ENCODE measurements at regions not wholly inside any gene's neighbourhood (a gene's known extent, or its start where the extent isn't known, plus 50 kb on each side); places are given as distances from the start of the nearest gene placed in this dataset.

- H3K4me1 ChIP-seq (ENCODE audit: control insufficient read depth, insufficient read depth, low read length), result no peaks in the 10 kb centered on the region
- no peak overlapping the region for H2AFZ ChIP-seq (ENCODE audit: control insufficient read depth, low read depth, low read length)
- H3K9ac ChIP-seq (ENCODE audit: control insufficient read depth, insufficient read depth, low read length), result no peak overlapping the region
- no peaks in the 10 kb centered on the region; a peak in 1 of 4 replicates for H3K27me3 ChIP-seq (replicated peaks in 1 of 2; ENCODE audit: control insufficient read depth in 2 of 2, insufficient read depth in 2 of 2, low read length in 1 of 2)
- ChIA-PET RAD21 (ENCODE audit: unreplicated experiment) (no interaction called here), SMC1A (ENCODE audit: uncharacterized antibody, unreplicated experiment) (no interaction called here), CTCF (no interaction called here), POLR2A (no interaction called here)
- H3K4me2 ChIP-seq (ENCODE audit: control insufficient read depth, insufficient read depth), result no peak overlapping the region
- ATAC-seq, result no peak
- FAIRE-seq, result no peak
- no peaks in the 10 kb centered on the region for H3K79me2 ChIP-seq (ENCODE audit: control insufficient read depth, insufficient read depth, low read length)
- intact Hi-C loops (cut with micrococcal nuclease; ENCODE audit: unreplicated experiment) (no loop called here), in situ Hi-C loops (cut with MboI) (no loop called here)
- TF ChIP-seq YY1 (IDR thresholded peaks at IDR 0.05; ENCODE audit: low read depth, low read length) (no peak), USF2 (IDR thresholded peaks at IDR 0.05; ENCODE audit: borderline replicate concordance, low read depth, low read length) (no peak), IKZF2 (IDR thresholded peaks at IDR 0.05) (no peak), SKIL (IDR thresholded peaks at IDR 0.05; ENCODE audit: low read depth, poor library complexity, severe bottlenecking) (no peak), SMAD1 (IDR thresholded peaks at IDR 0.05; ENCODE audit: low read depth, partially characterized antibody) (no peak), ZNF622 (IDR thresholded peaks at IDR 0.05) (no peak), NFXL1 (IDR thresholded peaks at IDR 0.05; ENCODE audit: borderline replicate concordance) (no peak), ZNF274 (IDR thresholded peaks at IDR 0.05; ENCODE audit: insufficient read depth, insufficient read length) (no peak), TCF12 (IDR thresholded peaks at IDR 0.05; ENCODE audit: low read depth, low read length) (no peak), YBX1 (IDR thresholded peaks at IDR 0.05) (no peak), DPF2 (IDR thresholded peaks at IDR 0.05) (no peak)
- TF ChIP-seq, protein P1, sequence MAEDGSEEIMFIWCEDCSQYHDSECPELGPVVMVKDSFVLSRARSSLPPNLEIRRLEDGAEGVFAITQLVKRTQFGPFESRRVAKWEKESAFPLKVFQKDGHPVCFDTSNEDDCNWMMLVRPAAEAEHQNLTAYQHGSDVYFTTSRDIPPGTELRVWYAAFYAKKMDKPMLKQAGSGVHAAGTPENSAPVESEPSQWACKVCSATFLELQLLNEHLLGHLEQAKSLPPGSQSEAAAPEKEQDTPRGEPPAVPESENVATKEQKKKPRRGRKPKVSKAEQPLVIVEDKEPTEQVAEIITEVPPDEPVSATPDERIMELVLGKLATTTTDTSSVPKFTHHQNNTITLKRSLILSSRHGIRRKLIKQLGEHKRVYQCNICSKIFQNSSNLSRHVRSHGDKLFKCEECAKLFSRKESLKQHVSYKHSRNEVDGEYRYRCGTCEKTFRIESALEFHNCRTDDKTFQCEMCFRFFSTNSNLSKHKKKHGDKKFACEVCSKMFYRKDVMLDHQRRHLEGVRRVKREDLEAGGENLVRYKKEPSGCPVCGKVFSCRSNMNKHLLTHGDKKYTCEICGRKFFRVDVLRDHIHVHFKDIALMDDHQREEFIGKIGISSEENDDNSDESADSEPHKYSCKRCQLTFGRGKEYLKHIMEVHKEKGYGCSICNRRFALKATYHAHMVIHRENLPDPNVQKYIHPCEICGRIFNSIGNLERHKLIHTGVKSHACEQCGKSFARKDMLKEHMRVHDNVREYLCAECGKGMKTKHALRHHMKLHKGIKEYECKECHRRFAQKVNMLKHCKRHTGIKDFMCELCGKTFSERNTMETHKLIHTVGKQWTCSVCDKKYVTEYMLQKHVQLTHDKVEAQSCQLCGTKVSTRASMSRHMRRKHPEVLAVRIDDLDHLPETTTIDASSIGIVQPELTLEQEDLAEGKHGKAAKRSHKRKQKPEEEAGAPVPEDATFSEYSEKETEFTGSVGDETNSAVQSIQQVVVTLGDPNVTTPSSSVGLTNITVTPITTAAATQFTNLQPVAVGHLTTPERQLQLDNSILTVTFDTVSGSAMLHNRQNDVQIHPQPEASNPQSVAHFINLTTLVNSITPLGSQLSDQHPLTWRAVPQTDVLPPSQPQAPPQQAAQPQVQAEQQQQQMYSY (CRISPR knock-in tag; IDR thresholded peaks at IDR 0.05), result no peak
- no peaks in the 10 kb centered on the region for H3K36me3 ChIP-seq (ENCODE audit: control insufficient read depth in 2 of 2, insufficient read depth in 2 of 2, low read length in 1 of 2)
- WGBS (ENCODE audit: insufficient coverage, insufficient replicate concordance, low lambda C conversion rate, missing lambda C conversion rate), result 13% methylated on average over 2 of the region's 2 CpGs
- H3K4me3 ChIP-seq, result no peak overlapping the region
- BruUV-seq (replicated peaks), result no TSS peak
- no peaks in the 10 kb centered on the region for H4K20me1 ChIP-seq (ENCODE audit: control insufficient read depth, insufficient read depth)
- no peak overlapping the region for H3K27ac ChIP-seq (ENCODE audit: control insufficient read depth, insufficient read depth)
- DNase-seq (ENCODE audit: low read depth, low spot score), result no peak
- H3K9me3 ChIP-seq (replicated peaks; ENCODE audit: control insufficient read depth, insufficient read depth, low read length), result no peaks in the 10 kb centered on the region
Measured at GRCh38 chr6:127058936-127059335, 59.5 kb upstream of the RSPO3 start.

Data from GM12878 (cell line).